Endothelial cell of umbilical vein (primary cell): ENCODE measurements at regions not wholly inside any gene's neighbourhood (a gene's known extent, or its start where the extent isn't known, plus 50 kb on each side); places are given as distances from the start of the nearest gene placed in this dataset.

ENCODE experiments used
- BruUV-seq: library from RNA; stranded (reverse); fragments of 400-500 nt; replicated peaks from 2 replicates; lab custom pipeline; 2021; lab: Mats Ljungman, UMichigan
- CTCF ChIA-PET: fragments of 300-600, 350-600 bp; sonication (Branson Sonifier 250); formaldehyde crosslinking; loops from one replicate; lab custom pipeline; 2021; ENCODE audit warnings: antibody characterized with exemption, inconsistent platforms; lab: Charles Lee
- POLR2A ChIA-PET: fragments of 300-600, 350-600 bp; sonication (Branson Sonifier 250); formaldehyde crosslinking; loops from one replicate; lab custom pipeline; 2021; ENCODE audit warnings: antibody characterized with exemption, inconsistent platforms; lab: Charles Lee
- DNase-seq: peaks from one replicate; pipeline ENCODE4 v3.0.0-alpha.2; 2011; ENCODE audit warnings: low read depth, low spot score
- FAIRE-seq: peaks from 2 replicates; lab custom pipeline; 2011; peaks lifted over from hg19 to GRCh38; lab: Jason Lieb, UNC
- H2AFZ ChIP-seq: 2 replicates; pipeline ENCODE4 v1.6.0; 2012; ENCODE audit warnings: low read depth, low read length, control low read depth, inconsistent platforms
- H3K27ac ChIP-seq: 2 replicates; pipeline ENCODE4 v1.5.1; 2011; ENCODE audit warnings: low read depth, mild to moderate bottlenecking, control low read depth, low read length, moderate library complexity; ENCODE audit not compliant: insufficient read depth
- H3K27me3 ChIP-seq, 2 experiments: 2 replicates each; pipeline versions ENCODE4 v1.6.0 to v1.6.1; 2011; ENCODE audit warnings: low read length in 2 of 2, mixed read lengths in 1 of 2; ENCODE audit not compliant: control insufficient read depth in 2 of 2, insufficient read depth in 2 of 2
- H3K36me3 ChIP-seq, 2 experiments: 2 replicates in 1 of 2; 3 replicates in 1 of 2; pipeline ENCODE4 v1.5.1; 2011; ENCODE audit warnings: low read length in 2 of 2, mild to moderate bottlenecking in 1 of 2, moderate library complexity in 1 of 2; ENCODE audit not compliant: control insufficient read depth in 2 of 2, insufficient read depth in 2 of 2; ENCODE audit errors: extremely low read depth in 1 of 2
- H3K4me1 ChIP-seq: 3 replicates; pipeline ENCODE4 v1.5.1; 2011; ENCODE audit warnings: mild to moderate bottlenecking, low read length; ENCODE audit not compliant: control insufficient read depth, insufficient read depth; ENCODE audit errors: extremely low read depth
- H3K4me2 ChIP-seq: 2 replicates; pipeline ENCODE4 v1.6.1; 2011; ENCODE audit warnings: low read length, control low read depth, mixed read lengths; ENCODE audit not compliant: insufficient read depth
- H3K4me3 ChIP-seq, 3 experiments: fragments of 200-600 bp in 1 of 3; sonication (generic), shearing (Covaris generic) in 1 of 3; replicated peaks in 1 of 3; 2 replicates each; pipeline ENCODE4 v1.5.1; 2011 to 2016; ENCODE audit warnings: control low read depth in 3 of 3, low read length in 3 of 3, mild to moderate bottlenecking in 2 of 3, inconsistent platforms in 1 of 3, low read depth in 1 of 3, moderate library complexity in 1 of 3; ENCODE audit not compliant: insufficient read depth in 1 of 3
- H3K79me2 ChIP-seq: 2 replicates; pipeline ENCODE4 v1.6.0; 2012; ENCODE audit warnings: low read length, inconsistent platforms; ENCODE audit not compliant: control insufficient read depth, insufficient read depth
- H3K9ac ChIP-seq: replicated peaks from 2 replicates; pipeline ENCODE3; 2011; ENCODE audit warnings: low read length, control low read depth; ENCODE audit not compliant: insufficient read depth; ENCODE audit errors: extremely low read depth
- H3K9me1 ChIP-seq: replicated peaks from 3 replicates; pipeline ENCODE4 v1.6.0; 2011; ENCODE audit warnings: mild to moderate bottlenecking, low read length; ENCODE audit not compliant: control insufficient read depth, insufficient read depth; ENCODE audit errors: extremely low read depth
- H3K9me3 ChIP-seq: replicated peaks from 2 replicates; pipeline ENCODE4 v1.5.1; 2012; ENCODE audit warnings: low read length, inconsistent platforms; ENCODE audit not compliant: control insufficient read depth, insufficient read depth
- H4K20me1 ChIP-seq: replicated peaks from 2 replicates; pipeline ENCODE3; 2011; ENCODE audit warnings: mild to moderate bottlenecking, low read length; ENCODE audit not compliant: control insufficient read depth, insufficient read depth; ENCODE audit errors: extremely low read depth
- CTCF ChIP-seq, 2 donors: IDR thresholded peaks; 1 replicate in 1 of 2; 2 replicates in 1 of 2; pipeline ENCODE4 v1.5.1; 2011; ENCODE audit warnings: low read length in 2 of 2, mild to moderate bottlenecking in 2 of 2, moderate library complexity in 2 of 2, control low read depth in 1 of 2, inconsistent platforms in 1 of 2, low read depth in 1 of 2; ENCODE audit not compliant: insufficient read depth in 1 of 2; ENCODE audit errors: extremely low read depth in 1 of 2
- EZH2 ChIP-seq: IDR thresholded peaks from 2 replicates; pipeline ENCODE4 v1.6.1; 2012; ENCODE audit warnings: borderline replicate concordance, low read depth, mild to moderate bottlenecking, moderate library complexity, low read length, inconsistent platforms; ENCODE audit not compliant: severe bottlenecking
- FOS ChIP-seq: IDR thresholded peaks from 2 replicates; pipeline ENCODE4 v1.6.1; 2011; ENCODE audit warnings: mild to moderate bottlenecking, low read length, moderate library complexity, borderline replicate concordance; ENCODE audit not compliant: insufficient read depth
- GATA2 ChIP-seq: IDR thresholded peaks from 2 replicates; pipeline ENCODE4 v1.7.0; 2011; ENCODE audit warnings: low read depth, mild to moderate bottlenecking, moderate library complexity, mixed read lengths, low read length; ENCODE audit not compliant: insufficient read length, insufficient read depth
- JUN ChIP-seq: IDR thresholded peaks from 2 replicates; pipeline ENCODE4 v1.6.1; 2011; ENCODE audit warnings: borderline replicate concordance, low read depth; ENCODE audit not compliant: insufficient read length, insufficient read depth
- MAX ChIP-seq: IDR thresholded peaks from 2 replicates; pipeline ENCODE4 v1.6.1; 2011; ENCODE audit not compliant: insufficient read depth, insufficient read length
- MYC ChIP-seq: IDR thresholded peaks from one replicate; pipeline ENCODE4 v1.6.1; 2011; ENCODE audit warnings: mild to moderate bottlenecking, low read depth, low read length
- POLR2A ChIP-seq: IDR thresholded peaks from 2 replicates; pipeline ENCODE4 v1.6.1; 2012; ENCODE audit warnings: low read depth, mild to moderate bottlenecking, control low read depth, low read length
- POLR2AphosphoS5 ChIP-seq: IDR thresholded peaks from 2 replicates; pipeline ENCODE4 v1.6.1; 2012; ENCODE audit warnings: low read depth, mild to moderate bottlenecking, control low read depth, low read length, moderate library complexity; ENCODE audit not compliant: insufficient read depth
- dilution Hi-C: fragments of 300-500 bp; cut with MboI; formaldehyde crosslinking; loops from one replicate; pipeline ENCODE4 v1.15.0; 2019; ENCODE audit warnings: low sequenced_read_pairs; ENCODE audit not compliant: extremely low pct_ligation_motif_present
- intact Hi-C: fragments of 100-400 bp; cut with micrococcal nuclease; formaldehyde crosslinking; loops from one replicate; pipeline ENCODE4 v1.10.0; 2022

- Histone ChIP-seq H3K9me1 (peaks cover 4% of the 10 kb centered on the region), H3K27me3 (no peaks in the 10 kb centered on the region), H3K9me3 (no peaks in the 10 kb centered on the region), H3K4me3 (peak overlapping the region in 1 of 3 experiments; percentile 16), H2AFZ (no peak overlapping the region), H3K79me2 (peaks cover 100% of the 10 kb centered on the region), H3K36me3 (peaks cover 0 to 3% of the 10 kb centered on the region in 2 experiments), H4K20me1 (no peaks in the 10 kb centered on the region), H3K4me2 (peak overlapping the region; percentile 24), H3K27ac (no peak overlapping the region), H3K4me1 (peaks cover 33% of the 10 kb centered on the region), H3K9ac (no peak overlapping the region)
- FAIRE-seq (no peak), DNase-seq (peak; percentile 25)
- CTCF ChIA-PET = interaction anchor here (1.3 to 2.3 kb wide), 2 partner anchors 78 to 98 kb away, joined by 6 to 13 read pairs; partner anchors contain the start of gene TRIM13
- POLR2A ChIA-PET = no interaction called here
- intact Hi-C loops = no loop called here
- dilution Hi-C loops = no loop called here
- BruUV-seq = no TSS peak
- TF ChIP-seq MYC (no peak), EZH2 (no peak), CTCF (IDR thresholded peaks at IDR 0.05; ENCODE audit: extremely low read depth in 1 of 2, insufficient read depth in 1 of 2, low read depth in 1 of 2, low read length in 2 of 2) (no peak), JUN (no peak), GATA2 (no peak), POLR2AphosphoS5 (no peak), POLR2A (no peak), FOS (no peak), MAX (no peak)
These were observed 59.6 kb downstream of the KCNRG start for GRCh38 chr13:50074843-50075242.
